ENCODE measurements at regions not wholly inside any gene's neighbourhood (a gene's known extent, or its start where the extent isn't known, plus 50 kb on each side); places are given as distances from the start of the nearest gene placed in this dataset.

DNA sequence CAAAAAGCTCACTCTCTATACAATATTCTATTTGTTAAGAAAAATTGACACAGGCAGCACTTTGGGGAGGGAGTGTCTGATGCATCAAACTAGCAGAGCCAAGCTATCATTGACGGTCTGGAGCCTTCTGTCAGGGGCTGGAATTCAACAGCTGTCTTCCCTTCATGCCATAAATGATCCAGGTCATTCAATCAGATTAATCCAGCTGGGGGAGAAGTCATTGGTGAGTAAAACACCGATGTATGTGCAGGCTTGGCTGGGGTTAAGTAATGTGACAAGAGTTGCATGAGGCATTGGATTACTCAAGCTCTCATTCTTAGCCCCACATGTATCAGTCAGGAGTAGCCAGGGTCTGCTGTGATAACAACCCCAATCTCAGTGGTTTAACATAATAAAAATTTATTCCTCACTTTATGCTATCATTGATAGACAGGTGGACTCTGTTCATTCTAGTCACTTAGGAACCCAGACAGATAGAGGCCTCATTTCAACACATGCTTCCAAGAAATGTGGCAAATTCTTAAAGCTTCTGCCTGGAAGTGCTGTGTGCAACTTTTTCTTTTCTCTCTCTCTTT, 118.1 kb upstream of the GADD45A start:
- TF ChIP-seq, protein P1, sequence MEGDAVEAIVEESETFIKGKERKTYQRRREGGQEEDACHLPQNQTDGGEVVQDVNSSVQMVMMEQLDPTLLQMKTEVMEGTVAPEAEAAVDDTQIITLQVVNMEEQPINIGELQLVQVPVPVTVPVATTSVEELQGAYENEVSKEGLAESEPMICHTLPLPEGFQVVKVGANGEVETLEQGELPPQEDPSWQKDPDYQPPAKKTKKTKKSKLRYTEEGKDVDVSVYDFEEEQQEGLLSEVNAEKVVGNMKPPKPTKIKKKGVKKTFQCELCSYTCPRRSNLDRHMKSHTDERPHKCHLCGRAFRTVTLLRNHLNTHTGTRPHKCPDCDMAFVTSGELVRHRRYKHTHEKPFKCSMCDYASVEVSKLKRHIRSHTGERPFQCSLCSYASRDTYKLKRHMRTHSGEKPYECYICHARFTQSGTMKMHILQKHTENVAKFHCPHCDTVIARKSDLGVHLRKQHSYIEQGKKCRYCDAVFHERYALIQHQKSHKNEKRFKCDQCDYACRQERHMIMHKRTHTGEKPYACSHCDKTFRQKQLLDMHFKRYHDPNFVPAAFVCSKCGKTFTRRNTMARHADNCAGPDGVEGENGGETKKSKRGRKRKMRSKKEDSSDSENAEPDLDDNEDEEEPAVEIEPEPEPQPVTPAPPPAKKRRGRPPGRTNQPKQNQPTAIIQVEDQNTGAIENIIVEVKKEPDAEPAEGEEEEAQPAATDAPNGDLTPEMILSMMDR (IDR thresholded peaks at IDR 0.05; ENCODE audit: low read depth, low read length): no peak
- TF ChIP-seq EZH2phosphoT487 (IDR thresholded peaks at IDR 0.05; ENCODE audit: low read depth): no peak

Measured in OCI-LY3 (cell line).